Left colon (tissue), 2 donors: ENCODE measurements at regions not wholly inside any gene's neighbourhood (a gene's known extent, or its start where the extent isn't known, plus 50 kb on each side); places are given as distances from the start of the nearest gene placed in this dataset.

ENCODE experiments used
- ATAC-seq: fragments of 200-7000 bp; cut with Tn5 transposase; one replicate; pipeline ENCODE4 v1.9.1; 2020; ENCODE audit warnings: mild to moderate bottlenecking, moderate library complexity
- DNase-seq, 2 donors: peaks; one replicate each; pipeline ENCODE4 v3.0.0-alpha.2; 2020
- intact Hi-C, 2 donors: fragments of 100-400 bp; cut with DNase I in 1 of 2; cut with micrococcal nuclease in 1 of 2; formaldehyde crosslinking; loops; one replicate each; pipeline versions ENCODE4 v1.11.2 to v1.14.0; 2022; cut with DNase I, micrococcal nuclease
- donor health status: DM: no; HTN: no; CAD: no.
- donor health status: DM: yes; HTN: yes; CAD: no.

DNA sequence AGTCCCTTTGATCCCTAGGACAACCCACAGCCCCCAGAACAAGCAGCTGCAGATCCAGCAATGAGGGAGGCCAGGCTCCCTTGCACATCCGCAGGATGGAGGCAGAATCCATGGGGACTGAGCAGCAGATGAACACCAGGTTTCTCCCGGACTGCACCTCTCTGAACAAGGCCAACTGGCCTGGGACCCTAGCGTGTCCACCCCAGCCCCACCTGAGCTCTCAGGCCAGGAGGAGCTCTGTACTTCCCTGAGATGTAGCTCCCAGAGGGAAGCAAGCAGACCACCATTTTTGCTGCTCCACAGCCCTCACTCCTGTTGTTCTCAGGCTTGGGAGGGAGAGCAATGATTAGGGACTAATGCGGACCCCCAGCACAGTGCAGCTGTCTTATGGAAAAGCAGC, 1195.8 kb downstream of the PCDH18 start:
- DNase-seq = no peak
- intact Hi-C loops = no loop called here
- ATAC-seq = no peak

DNA sequence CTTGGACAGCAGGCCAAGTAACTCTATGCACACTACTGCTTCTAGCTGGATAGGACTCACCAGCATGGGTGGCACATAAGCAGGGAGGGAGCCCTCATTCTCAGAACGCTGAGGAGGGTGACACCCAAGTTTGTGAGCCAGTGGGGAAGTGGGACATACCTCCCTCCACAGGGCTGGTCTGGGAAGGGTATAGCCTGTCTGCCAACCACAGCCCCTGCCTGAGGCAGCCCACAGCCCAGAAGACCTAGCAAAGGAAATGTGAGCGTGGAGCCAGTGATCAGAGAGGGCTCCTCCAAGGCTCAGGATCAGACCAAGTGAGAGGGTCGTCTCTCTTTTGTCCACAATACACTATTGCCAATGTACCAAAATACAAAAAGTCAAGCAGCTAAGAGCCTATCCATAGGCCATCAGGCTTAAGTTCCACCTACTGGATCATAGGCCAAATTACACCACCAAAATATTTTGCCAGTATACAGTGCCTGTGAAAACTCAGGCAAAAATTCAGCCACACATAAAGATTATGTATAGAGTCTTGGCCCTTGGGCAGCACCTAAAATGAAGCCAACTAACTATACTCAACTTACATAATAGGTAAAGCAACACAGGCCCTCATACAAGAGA, 1203.1 kb downstream of the PCDH18 start:
- DNase-seq (no peak), ATAC-seq (no peak)
- intact Hi-C loops = no loop called here

DNA sequence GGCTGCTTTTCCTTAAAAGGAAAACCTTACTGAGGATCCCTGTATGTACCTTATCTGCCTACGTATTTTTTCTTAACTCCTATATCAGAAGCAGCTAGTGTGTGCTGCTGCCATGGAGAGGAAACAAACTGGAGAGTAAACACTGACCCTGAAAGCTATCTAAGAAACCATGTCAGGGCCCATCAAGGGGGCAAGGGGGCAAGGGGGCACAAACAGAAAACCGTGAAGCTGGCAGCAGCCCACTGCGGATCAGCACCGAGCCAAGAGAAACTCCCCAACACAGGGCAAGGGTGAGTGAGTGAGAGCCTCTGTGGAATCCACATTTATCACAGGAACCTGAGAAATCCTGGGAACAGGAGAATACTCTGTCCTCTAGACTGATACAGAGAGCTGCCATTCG, 1204.2 kb downstream of the PCDH18 start:
- no peak for DNase-seq
- intact Hi-C loops = no loop called here

DNA sequence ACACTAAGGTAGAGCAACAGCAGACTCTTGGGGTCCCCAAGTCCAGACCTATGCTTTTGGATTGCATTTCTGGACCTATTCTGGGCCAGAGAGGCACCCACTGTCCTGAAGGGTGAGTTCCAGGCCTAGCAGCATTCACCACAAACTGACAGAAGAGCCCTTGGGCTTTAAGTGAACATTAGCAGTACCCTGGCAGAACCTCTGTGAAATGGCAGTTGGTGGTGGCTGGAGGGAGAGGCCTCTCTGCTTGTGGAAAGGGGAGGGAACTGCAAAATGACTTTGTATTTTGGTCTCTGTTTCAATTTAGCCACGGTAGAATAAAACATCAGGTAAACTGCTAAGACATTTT, 1211.9 kb downstream of the PCDH18 start:
- intact Hi-C loops = no loop called here
- ATAC-seq (no peak), DNase-seq (no peak)

More for the DNA sequence above, 1204.2 kb downstream of the PCDH18 start:
- ATAC-seq = no peak

DNA sequence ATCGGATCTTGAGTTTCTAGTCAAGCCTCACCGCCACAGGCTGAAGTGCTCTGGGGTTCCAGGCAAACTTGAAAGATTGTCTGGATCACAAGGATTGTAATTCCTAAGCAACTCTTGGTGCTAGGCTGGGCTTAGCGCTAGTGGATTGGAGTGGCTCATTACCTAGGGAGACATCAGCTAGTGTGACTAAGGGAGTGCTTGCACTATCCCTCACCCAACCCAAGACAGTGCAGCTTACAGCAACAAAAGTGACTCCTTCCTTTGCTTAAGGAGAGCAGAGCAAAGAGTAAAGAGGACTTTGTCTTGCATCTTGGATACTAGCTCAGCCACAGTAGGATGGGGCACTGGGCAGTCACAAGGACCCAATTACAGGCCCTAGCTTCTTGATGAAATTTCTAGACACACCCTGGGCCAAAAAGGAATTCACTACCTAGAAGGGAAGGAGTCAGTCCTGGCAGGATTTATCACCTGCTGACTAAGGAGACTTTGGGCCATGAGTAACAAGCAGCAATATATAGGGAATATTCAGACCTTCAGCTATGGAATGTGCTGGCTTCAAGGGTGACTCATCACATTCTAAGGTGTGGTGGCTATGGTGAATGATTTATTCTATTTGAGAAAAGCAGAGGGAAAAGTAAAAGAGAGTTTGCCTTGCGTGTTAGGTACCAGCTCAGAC, 1212.4 kb downstream of the PCDH18 start:
- intact Hi-C loops = no loop called here
- ATAC-seq (peak; percentile 85), DNase-seq (no peak)

DNA sequence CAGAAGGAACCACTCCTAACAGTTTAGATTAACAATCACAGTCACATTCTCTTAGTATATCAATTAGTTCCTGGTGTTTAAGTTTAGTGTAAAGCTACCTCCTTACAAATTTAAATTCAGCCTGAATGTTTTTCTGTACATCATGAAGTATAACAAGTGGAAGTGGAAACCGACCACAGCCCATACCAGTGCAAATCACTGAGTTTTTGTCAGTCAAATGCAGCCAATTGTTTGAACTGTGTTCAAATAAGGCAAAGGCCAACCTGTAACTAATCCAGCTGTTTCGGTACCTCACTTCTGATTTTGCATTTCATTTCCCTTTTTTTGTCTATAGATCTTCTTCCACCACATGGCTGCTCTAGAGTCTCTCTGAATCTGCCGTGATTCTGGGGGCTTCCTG, 1215.3 kb downstream of the PCDH18 start:
- DNase-seq (no peak), ATAC-seq (no peak)
- intact Hi-C loops = no loop called here

DNA sequence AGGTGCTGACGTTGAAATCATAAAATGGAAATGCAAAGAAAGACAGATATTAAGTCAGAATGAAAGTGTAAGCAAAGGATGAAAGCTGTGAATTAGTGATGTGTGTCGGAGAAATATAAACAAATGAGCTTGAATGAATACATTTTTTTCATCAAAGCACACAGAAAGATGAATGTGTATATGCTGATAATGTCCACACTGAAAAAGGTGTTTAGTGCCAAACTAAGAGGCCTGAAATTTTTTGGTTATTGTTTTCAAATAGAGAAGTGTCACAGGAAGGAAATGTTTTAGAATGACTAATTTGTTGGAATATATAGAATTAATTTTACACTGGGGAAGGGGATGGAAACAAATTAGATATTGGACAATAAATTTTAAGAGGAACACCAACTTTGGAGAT, 1217.6 kb downstream of the PCDH18 start:
- DNase-seq (no peak), ATAC-seq (no peak)
- intact Hi-C loops = no loop called here

DNA sequence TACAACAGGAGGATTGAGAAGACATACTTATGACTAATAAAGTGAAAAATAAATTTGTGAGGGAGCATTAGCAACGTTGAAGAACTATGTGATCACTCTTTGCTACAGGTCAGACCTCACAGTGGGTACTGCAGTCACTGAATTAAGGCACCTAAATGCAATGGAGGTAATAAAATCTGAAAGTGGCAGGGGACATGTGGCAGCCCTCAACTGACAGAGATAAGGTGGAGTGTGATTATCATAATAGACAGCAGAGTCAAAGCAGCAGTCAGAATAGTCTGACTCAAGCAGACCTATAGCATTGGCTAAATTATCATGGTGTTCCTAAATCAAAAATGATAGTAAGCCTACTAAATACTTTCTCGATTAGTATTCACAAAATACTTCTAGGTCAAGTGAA, 1220.5 kb downstream of the PCDH18 start:
- ATAC-seq (no peak), DNase-seq (no peak)
- intact Hi-C loops = no loop called here

DNA sequence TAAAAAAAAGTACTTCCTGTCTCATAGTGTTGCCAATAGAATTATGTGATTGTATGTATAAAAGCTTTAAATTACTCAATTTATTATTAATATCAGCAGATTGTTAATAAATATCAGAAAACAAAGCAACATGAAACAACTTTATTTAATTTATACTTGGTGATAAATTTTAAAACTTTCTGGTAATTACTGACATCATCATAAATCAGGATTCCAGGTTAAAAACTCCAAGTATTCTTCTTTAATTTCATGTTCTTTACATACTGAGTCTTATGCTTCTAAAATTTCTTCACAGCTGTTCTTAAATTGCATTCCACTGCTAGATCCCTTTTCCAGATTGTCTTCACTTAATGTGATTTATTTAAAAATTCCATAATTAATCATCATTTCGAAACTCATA, 1224.5 kb downstream of the PCDH18 start:
- DNase-seq (no peak), ATAC-seq (no peak)
- intact Hi-C loops = no loop called here

DNA sequence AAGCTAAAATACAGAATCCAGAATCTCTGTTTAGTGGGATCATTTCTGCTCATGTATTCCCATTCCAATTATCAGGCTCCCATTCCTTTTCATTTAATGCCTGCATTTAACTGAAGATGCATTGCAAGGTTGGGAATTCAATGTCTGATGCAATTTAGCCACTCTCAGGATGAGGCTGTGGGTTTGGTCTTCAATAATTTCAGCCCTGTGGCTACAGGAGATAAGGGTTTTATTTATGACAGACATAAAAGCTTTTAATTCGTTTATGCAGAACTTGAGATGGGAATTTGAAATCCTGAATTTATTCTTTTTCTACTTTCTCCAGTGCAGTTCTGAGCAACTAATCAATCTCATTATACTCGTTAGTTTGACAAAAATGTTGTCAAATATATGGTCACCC, 1225.9 kb downstream of the PCDH18 start:
- intact Hi-C loops = no loop called here
- ATAC-seq (no peak), DNase-seq (no peak)

DNA sequence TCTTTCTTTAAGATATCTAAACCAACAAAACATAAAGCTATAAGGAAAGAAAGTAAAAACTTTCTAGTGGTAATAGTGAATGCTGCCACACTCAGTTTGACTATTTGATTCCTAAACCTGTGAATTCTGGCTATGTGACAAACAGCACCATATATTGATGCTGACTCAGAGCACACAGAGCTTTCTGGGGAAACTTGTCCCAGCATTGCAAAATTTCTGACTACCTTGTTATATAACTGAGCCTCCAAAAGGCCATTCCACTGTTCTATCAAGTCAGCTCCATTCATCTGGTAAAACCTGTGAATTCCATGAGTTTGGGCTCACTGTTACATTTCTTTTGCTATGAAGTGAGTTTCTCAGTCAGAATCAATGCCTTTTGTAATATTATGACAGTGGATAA, 1229.7 kb downstream of the PCDH18 start:
- ATAC-seq = no peak
- DNase-seq = no peak
- intact Hi-C loops = no loop called here

DNA sequence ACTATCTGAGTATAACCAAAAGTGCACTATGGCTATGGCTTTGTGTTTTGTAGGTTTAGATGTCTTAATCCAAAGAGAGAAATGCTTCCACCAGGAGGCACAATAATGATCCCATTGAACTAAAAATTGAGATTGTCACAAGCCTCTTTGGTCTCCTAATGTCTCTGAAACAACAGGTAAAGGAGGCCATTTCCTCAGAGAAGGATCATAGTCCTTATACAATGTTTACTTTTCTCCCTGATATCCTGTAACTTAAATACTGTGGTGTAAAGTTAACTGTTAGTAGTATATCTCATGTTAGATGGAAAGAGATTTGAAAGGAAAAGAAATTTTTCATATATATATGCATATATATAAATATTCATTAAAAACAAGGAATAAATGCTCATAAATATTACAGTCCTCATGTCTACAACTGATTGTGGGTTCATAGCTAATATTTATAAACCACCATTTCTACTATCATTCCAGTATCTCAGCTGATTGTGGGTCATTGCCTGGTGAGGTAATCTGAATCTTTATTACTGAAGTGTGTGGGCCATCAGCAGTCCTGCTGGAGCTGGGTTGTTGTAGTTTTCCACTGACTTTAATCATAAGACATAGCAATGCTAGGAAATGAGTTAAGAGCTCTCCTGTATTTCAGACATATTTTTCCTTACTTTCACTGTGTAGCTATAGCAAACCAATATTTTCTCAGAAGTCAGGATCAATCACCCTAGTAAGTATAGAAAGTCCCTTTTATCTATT, 1230.4 kb downstream of the PCDH18 start:
- peak; percentile 63 for ATAC-seq
- intact Hi-C loops = no loop called here
- DNase-seq = no peak

DNA sequence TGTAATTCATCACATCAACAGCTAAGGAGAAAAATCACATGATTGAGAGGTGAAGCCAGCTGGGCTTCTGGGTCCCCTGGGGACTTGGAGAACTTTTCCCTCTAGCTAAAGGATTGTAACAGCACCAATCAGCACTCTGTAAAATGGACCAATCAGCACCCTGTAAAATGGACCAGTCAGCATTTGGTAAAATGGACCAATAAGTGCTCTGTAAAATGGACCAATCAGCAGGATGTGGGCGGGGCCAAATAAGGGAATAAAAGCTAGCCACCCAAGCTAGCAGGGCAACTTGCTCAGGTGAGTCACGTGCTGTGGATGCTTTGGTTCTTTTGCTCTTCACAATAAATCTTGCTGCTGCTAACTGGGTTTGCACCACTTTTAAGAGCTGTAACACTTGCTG, 1248.3 kb downstream of the PCDH18 start:
- intact Hi-C loops = no loop called here
- no peak for ATAC-seq

DNA sequence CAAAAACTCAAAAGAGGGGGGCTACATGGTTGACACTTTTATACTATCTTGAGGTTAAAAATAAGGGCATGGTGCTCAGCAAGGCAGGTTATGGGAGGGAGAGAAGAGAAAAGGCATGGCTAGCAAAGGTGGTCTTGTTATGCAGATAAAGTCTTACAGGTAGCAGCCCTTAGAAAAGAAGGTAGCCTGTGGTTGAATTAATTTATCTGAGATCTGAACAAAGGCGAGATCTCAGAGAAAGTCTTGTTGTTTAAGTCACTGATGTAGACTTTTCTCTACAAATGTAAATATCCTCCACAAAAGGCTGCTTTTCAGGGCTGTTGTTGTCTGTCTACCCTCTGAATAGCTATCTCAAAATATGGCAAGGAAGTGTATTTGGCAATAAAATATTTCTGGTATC, 1250.4 kb downstream of the PCDH18 start:
- no peak for DNase-seq
- no peak for ATAC-seq
- intact Hi-C loops = no loop called here

More for the DNA sequence above, 1248.3 kb downstream of the PCDH18 start:
- no peak for DNase-seq

DNA sequence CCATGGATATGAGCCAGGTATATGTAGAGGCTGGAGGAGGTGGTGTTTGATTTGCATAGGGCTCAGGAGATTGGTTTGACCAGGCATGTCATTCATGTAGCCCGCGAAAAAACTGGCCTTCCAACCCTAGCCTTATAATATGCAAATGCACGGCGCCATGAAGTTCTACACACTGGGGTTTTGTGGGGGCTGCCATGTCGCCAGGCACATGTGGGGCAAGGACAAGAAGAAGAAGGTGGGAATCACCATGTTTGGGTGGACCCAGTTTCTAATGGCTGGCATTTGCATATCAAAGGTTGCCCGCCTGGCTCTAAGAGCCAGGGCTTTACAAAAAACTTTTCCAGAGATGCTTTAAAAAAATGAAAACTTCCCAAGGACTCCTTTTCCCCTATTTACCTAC, 1251.0 kb downstream of the PCDH18 start:
- intact Hi-C loops = no loop called here
- ATAC-seq (no peak), DNase-seq (no peak)

DNA sequence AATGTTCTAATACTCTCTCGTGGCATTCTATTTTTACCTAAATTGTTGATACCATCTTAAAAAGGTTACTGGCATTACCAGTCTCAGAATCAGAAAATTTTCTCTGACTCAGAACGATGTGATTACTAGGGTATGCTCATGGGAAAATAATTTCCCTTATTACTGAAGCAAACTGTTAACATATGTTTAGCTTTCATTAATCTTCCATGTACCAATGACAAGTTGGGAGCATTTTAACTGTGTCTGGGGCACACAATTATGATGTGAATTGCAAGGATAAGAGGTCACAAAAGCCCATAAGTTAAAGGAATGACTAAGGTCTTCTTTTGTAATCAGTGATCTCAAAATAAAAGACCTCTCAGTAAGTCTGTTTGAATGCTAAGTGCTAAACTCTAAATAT, 1254.6 kb downstream of the PCDH18 start:
- DNase-seq (no peak), ATAC-seq (no peak)
- intact Hi-C loops = no loop called here

DNA sequence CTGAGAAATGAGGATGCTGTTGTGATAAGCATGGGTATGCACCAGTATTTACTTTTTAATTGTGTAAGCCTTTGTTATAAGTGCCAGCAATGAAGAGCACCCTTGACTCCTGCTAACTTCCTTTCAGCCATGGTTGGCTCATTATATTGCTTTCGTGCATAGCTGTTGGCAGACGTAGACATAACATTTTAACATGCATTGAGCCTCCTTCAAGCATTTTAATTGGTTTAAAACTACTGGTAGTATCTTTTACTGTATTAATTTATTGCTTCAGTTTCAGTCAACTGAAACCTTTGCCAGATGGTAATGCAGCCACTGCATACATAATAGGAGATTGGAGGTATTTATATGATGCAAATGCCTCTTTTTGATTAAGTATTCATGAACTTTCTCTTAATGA, 1285.4 kb downstream of the PCDH18 start:
- no peak for DNase-seq
- intact Hi-C loops = no loop called here
- no peak for ATAC-seq

DNA sequence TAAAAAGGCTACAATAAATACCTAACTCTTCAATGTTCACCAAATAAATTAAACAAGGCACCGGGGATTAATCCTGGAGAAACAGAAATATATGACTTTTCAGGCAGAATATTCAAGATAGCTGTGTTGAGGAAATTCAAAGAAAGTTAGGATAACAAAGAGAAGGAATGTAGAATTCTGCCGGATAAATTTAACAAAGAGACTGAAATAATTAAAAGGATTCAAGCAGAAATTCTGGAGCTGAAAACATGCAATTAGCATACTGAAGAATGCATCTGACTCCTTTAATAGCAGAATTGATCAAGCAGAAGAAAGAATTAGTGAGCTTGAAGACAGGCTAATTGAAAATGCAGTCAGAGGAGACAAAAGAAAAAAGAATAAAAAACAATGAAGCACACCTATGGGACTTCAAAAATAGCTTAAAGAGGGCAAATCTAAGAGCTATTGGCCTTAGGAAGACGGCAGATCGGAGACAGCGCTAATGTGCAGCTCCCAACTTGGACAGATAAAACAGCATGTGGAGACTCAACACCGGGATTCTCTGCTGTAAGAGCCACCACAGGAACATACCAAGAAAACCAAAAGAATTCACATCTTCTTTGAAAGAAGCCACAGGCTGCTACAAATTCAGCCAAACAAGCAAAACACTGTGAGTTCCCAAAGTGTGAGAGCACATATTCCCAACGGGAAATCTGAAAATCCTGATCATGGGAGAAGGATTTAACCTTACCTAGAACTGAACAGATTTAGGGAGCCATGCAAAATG, 1290.9 kb downstream of the PCDH18 start:
- DNase-seq (no peak), ATAC-seq (no peak)
- intact Hi-C loops = no loop called here

DNA sequence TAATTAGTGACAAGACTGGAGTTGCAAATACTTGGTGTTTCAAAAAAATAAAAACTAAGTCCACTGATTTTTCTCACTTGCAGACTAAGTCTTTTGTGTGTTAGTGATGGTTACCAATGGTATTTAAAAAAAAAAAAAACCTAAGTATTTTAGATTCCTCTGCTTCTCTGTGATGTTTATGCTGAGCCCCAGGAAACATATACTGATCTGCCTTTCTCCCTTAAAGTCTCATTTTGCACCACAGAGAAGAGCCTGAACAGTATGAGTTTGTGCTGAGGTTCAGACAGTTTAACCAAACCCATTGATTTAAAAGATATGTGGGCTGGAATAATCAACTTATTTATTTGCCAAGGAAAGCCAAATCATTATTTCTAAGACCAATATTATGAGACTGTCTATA, 1305.0 kb downstream of the PCDH18 start:
- intact Hi-C loops = no loop called here
- no peak for ATAC-seq
- no peak for DNase-seq

DNA sequence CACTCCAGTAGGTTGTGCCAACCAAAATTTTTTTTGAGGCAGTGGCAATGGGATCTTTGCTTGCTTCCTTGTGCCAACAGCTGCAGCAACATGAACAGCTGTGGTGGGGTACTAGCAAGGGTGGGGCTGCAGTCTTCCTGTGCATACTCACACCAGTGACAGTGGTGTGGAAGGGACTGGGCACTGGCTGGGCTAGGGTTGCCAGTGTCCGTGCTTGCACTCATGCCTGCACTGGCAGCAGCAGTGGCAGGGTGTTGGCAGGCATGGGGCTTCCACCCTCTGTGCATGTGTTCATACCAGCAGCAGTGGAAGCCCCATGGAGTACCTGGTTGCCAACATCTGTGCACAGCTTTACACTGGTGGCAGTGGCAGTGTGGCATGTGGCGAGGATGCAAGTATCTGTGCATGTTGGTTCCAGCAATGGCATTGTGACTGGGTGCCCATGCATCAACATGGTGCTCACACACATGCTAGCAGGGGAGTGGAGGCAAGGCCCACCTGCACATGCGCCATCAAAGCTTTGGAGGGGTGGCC, 1312.6 kb downstream of the PCDH18 start:
- no peak for ATAC-seq
- intact Hi-C loops = no loop called here

More for the DNA sequence above, 1312.6 kb downstream of the PCDH18 start:
- no peak for DNase-seq
